Stimulated activated CD4-positive, alpha-beta T cell treated with anti-CD3 and anti-CD28 coated beads, Interleukin-4, amount 100 ng/mL, for 4 hours (primary cell): ENCODE measurements at regions not wholly inside any gene's neighbourhood (a gene's known extent, or its start where the extent isn't known, plus 50 kb on each side); places are given as distances from the start of the nearest gene placed in this dataset.

Source experiments
- DNase-seq, 2 experiments: peaks; one replicate each; pipeline ENCODE4 v3.0.0-alpha.2; 2020

GRCh38 chr14:99038431-99038820 is 233.6 kb downstream of the BCL11B start:
- no peak for DNase-seq

DNA sequence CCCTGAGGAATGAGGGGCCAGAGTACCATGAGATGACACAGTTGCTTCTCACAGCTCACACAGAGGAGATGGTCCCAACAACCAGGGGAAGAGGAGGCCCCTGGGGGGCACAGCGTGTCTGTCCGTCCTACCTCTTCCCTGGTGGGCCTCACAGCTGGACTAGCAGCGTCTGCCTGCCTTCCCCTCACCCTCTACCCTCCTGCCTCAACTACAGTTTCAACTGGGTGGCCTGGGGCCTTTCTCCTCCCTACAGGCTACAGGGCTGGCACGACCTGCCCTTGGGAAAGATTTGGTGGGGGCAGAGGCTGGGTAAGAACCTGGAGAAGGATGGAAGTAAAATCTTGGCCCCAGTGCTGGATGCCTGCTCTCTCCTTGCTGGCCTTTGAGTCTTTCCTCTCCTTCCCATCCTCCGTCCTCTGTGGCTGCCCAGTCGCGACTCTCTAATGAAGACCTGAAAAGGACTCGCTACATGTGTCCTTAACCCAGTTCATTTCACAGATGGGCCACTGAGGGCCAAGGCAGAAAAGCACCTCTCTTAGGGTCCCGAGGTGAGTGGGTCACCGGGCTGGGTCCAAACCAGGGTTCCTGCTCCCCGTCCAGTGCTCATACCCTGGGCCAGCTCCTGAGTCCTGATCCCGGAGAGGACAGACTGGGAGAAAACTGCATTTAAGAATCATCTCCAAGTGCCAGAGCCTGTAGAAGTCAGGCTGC is 232.5 kb downstream of the BCL11B start:
- DNase-seq, result no peak

- no peak for DNase-seq
Measured at GRCh38 chr14:99040052-99040451, 231.9 kb downstream of the BCL11B start.

- no peak for DNase-seq
Measured at GRCh38 chr14:99040711-99041110, 231.3 kb downstream of the BCL11B start.

DNA sequence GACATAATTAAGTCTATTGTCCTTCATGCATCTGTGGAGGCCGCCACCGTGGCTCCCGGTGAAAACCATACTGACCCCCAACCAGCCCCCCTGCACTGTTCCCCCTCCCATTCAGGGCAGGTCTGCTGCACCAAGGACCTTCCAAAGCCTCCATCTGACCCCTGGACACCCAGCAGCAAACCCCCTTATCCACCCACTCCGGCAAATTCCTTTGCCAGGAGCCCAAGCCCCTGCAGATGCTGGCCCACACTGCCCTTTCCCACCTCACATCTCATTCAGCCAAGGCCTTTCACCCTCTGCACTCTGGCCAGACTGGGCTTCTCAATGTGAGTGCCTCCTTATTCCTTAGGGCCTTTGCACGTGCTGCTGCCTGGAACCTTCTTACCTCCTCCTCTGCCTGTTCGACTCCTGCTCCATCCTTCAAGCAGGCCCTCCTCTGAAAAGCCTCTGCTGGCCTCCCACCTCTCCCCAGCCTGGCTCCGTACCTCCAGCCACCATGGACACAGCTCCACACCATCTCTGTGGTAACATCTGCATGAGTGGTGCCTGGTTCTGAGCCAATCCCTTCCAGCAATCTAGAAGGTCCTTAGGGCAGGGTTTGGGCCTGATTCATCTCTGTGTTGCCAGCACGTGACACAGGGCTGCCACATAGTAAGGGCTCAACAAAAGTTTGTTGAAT is 230.7 kb downstream of the BCL11B start:
- DNase-seq, result no peak

DNA sequence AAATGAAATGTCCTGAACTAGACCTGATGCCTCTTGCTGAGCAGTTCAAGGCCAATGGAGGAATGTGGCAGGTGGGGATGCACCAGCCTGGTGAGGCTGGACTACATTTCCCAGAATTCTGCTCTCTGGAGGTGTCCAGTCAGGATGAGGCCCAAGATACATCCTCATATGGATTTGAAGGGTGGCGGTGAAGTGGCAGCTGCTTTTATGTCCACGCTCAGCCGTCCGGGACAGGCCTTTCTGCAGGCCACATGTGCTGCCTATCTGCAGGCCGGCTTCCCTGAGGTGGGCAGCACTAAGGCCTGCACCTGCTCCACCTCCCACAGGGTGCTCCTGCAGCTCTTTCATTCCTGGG is 230.2 kb downstream of the BCL11B start:
- DNase-seq, result no peak

DNA sequence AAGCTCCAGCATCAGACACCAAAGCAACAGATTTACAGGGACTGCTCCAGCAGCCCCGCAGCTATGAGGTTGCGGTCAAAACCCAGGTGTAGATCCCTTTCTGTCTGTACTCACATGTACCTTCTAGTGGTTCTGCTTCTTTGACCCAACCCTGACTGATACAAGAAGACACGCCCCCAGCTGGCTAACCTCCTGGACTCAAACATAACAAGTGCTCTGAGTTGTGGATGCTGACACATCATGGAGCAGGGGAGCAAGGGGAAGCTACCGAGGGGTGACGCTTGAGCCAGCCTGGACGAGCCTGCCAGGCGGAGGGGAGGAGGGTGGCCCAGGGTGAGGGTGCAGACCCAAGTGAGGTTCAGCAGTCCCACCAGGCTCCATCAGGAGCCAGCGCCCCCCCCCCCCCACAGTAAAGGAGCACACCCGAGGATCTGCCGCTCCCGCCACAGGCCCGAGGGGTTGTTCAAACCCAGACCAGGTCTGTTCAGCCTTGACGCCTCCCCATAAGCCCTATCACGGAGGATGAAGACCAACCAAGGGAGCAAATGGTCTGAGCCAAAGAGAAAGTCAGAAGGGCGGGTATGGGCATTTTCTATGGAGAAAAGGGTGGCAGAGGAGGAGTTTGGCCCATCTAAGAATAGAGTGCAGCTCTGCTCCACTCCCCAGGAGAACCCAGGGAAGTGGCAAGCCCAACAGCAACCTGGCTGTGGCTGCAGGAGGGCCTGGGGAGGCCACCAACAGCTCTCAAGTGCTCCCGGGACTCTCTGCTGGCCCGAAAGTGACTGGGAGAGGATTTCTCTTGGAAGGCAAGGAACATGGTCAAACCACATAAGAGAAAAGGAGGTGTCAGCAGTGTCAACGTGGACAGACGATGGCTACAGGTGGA is 229.4 kb downstream of the BCL11B start:
- no peak for DNase-seq

- no peak for DNase-seq
Measured at GRCh38 chr14:99043267-99043615, 228.8 kb downstream of the BCL11B start.

DNA sequence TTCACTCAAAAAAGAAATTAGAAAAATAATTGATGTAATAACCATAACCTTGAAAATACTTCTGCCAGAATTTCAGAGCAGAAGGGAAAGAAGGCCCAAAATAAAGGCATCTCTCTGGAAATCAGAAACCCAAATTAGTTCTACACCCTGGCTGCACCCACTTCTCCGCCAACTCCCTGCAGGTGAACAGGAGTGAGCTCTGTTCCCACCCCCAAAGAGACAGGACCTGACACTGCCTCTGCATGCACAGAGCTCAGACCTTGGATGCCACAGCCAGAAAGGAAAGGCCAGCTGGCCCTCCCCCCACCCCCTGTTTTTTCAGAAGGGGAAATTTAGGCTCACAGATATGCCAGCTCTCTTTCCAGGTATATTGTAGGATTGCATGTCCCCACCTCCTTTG is 228.2 kb downstream of the BCL11B start:
- DNase-seq, result no peak

DNA sequence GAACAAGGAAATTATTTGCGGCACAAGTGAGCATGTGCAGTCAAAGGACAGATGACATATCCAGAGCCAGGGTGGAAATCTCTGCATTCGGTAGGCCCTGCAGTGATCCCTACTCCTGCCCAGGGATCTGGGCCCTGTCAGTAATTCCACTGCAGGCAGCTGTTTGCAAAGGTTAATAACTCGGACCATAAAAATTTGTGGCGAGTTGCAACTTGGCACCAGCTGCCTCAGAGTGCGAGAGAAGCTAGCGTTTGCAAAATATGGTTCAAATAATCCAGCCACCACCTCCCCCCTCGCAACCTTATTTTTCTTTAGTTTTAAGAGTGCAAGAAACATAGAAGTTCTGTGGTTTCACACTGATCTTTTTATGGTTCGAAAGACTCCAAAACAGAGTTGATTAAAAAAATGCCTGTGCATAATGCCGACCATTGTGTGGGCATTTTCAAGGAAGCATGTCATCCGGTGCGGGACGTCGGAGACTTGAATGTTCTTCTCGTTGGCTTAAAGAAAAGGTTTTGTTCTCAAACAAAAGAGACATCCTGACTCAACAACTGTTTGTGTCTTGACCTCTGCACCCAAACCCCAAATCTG is 224.5 kb downstream of the BCL11B start:
- no peak for DNase-seq

GRCh38 chr14:99050309-99050708 is 221.7 kb downstream of the BCL11B start:
- no peak for DNase-seq

DNA sequence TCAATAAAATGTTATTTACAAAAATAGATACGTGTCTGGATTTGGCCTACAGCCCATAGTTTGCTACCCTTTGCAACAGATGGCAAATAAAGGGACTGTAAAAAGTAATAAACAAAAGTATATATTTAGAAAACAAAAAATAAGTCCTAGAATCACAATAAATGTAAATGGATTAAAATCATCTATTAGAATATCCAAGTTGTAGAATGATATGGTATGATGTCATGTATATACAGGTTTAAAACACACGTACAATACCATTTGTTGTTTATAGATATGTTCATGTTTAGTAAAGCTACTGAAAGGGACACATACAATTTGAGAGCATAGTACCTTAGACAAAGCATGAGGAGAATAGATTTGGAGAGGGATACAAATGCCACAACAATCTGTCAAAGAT is 219.5 kb downstream of the BCL11B start:
- no peak for DNase-seq

DNA sequence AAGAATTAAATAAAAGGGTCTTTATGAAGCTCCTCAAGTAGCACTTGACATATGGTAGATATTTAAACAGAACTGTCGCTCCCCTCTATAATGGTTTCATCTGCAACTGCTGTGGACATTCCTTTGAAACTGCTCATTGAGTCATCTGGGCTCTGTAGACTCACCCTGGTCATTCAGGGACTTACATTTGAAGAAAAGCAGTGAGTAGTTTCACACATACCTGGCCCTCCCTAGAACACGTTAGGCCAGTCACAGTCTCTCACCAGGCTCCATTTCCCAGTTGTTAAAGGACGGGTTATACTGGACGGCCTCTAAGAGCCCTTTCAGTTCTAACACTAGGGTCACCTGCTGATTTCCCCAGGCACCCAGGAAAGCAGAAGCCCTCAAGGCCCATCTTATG is 217.0 kb downstream of the BCL11B start:
- DNase-seq, result no peak

- peak in 1 of 2 experiments; percentile 7 for DNase-seq
Measured at GRCh38 chr14:99055816-99056215, 216.2 kb downstream of the BCL11B start.

DNA sequence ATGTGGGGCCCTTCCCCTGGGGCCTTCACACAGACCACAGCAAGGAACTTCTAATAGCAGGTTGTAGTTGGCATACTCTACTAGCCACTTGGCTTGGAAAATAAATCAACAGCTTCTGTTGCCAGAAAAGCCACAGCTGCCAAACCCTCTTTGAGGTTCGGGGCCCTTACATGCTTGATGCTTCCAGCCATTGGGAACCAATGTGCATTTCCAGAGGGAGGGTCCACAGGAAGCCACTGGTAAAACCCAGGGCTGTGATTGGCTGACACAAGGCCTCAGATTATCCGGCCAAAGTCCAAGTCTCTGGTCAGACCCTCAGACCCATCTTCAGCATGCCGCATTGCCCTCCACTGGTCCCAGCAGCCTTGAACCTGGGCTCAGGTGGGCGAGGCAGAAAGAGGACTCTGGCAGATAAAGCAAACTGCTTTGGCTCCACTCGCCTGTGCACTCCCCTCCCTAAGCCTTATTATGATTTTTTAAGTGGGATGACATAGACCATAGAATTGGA is 214.4 kb downstream of the BCL11B start:
- no peak for DNase-seq

- DNase-seq, result no peak
Measured at GRCh38 chr14:99058542-99058941, 213.5 kb downstream of the BCL11B start.

DNA sequence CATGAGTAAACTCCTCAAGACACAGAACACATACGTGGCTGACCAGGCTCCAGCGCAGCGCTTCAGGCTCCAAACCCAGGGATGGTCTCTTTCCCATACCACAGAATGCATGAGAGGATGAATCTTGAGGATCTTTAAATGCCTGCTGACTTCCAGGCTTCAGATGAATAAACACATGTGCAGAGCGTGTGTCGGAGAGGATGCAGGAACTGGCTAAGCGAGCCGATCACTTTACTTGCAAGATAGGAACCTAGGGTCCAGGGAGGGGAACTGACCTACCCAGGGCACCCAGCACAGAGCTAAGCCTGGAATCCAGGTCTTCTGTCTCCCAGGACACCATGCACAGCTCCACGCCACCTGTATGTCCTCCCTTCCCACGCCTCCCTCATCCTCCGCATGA is 209.8 kb downstream of the BCL11B start:
- DNase-seq, result no peak

DNA sequence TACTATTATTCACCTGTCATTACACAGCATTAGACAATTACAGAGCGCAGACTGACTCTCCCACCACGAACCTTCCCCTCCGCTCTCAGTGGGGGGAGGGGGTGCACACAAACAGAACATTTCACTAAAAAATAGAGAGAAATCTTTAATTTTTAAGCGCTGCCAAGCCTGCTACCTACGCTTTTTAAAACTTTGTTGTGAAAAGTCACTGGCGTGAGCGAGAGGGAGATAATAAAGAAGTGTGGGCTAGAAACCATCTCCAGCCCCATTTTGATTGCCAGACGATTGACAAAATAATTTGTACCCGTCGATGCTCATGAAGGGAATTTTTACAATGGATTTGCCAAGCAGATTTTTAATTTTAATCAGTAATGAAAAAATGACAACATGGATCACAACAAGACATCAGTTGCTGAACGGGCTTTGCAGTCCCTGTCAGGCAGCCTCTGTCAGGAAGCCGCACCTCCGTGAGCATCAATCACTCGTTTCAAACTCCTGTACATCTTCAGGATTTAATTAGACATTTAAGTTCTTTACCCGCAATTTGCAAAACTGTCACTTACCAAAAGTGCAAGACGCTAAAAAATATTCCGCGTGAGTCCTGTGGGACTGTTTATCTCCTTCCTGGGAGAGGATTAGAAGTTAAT is 209.1 kb downstream of the BCL11B start:
- no peak for DNase-seq

GRCh38 chr14:99063620-99064225 is 208.3 kb downstream of the BCL11B start:
- no peak for DNase-seq

DNA sequence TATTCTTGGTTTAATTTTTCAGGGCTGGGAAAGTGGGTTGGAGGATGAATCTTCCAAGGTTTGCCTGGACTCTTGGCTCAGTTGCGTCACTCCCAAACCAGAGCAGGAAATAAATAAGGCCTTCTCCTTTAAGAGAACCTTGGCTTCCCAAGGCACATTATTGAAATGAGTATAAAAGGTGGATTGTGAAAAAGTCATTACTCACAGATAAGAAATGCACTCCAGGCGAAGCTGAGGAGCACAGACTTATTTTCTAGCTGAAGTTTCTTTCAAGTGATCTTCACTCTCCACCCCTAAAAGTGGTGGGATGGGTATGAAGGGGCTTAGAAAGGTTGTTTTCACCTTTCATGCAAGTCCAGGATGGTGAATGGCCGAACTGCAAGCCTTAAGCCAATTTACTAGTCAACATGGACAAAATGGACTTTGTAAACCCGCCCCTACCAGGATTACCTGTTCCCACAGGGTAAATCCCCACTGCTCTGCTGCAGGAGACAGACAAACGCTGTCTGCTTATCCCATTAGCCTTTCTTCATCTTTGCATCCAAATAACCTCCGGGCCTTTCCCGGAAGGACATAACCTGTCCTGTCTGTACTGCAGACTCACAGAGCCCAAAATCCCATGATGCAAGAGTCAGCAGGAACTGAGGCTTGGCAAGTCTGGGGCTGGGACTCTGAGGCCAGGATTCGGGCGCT is 207.6 kb downstream of the BCL11B start:
- DNase-seq, result no peak

- DNase-seq, result no peak
Measured at GRCh38 chr14:99065551-99065950, 206.4 kb downstream of the BCL11B start.

- DNase-seq, result no peak
Measured at GRCh38 chr14:99066378-99066777, 205.6 kb downstream of the BCL11B start.
